GM21526 (cell line): ENCODE measurements at regions not wholly inside any gene's neighbourhood (a gene's known extent, or its start where the extent isn't known, plus 50 kb on each side); places are given as distances from the start of the nearest gene placed in this dataset.
"Not testable (repeated sequence)": the region's sequence is repeated elsewhere in the genome, so short reads cannot be mapped to it uniquely, and the experiment has no call there.

Experiments used
- ATAC-seq: cut with Tn5 transposase; IDR thresholded peaks from one replicate; pipeline ENCODE4 v1.9.1; 2021; ENCODE audit warnings: moderate library complexity; ENCODE audit not compliant: unreplicated experiment, low FRiP score

- no peak for ATAC-seq
Measured at GRCh38 chr2:36170805-36171204, 184.8 kb upstream of the CRIM1 start.

GRCh38 chr2:36169843-36170242 is 185.7 kb upstream of the CRIM1 start:
- ATAC-seq = no peak

- no peak for ATAC-seq
Measured at GRCh38 chr2:36168115-36168514, 187.5 kb upstream of the CRIM1 start.

GRCh38 chr2:36165132-36165531 is 190.4 kb upstream of the CRIM1 start:
- ATAC-seq = no peak

GRCh38 chr2:36163520-36164254 is 191.9 kb upstream of the CRIM1 start:
- no peak for ATAC-seq

GRCh38 chr2:36157093-36157492 is 198.5 kb upstream of the CRIM1 start:
- ATAC-seq = not testable (repeated sequence)

GRCh38 chr2:36147670-36148390 is 207.7 kb upstream of the CRIM1 start:
- ATAC-seq = peak; percentile 94

GRCh38 chr2:36146765-36147164 is 208.8 kb upstream of the CRIM1 start:
- no peak for ATAC-seq

- ATAC-seq = no peak
Measured at GRCh38 chr2:36140391-36140790, 215.2 kb upstream of the CRIM1 start.

GRCh38 chr2:36137612-36138011 is 218.0 kb upstream of the CRIM1 start:
- ATAC-seq = no peak

GRCh38 chr2:36134281-36134680 is 221.3 kb upstream of the CRIM1 start:
- no peak for ATAC-seq

GRCh38 chr2:36128359-36128758 is 227.2 kb upstream of the CRIM1 start:
- ATAC-seq = no peak

GRCh38 chr2:36125702-36126101 is 229.9 kb upstream of the CRIM1 start:
- no peak for ATAC-seq

- ATAC-seq = no peak
Measured at GRCh38 chr2:36123995-36124394, 231.6 kb upstream of the CRIM1 start.

- ATAC-seq = no peak
Measured at GRCh38 chr2:36097022-36097421, 258.6 kb upstream of the CRIM1 start.

GRCh38 chr2:36091844-36092741 is 263.5 kb upstream of the CRIM1 start:
- not testable (repeated sequence) for ATAC-seq

- no peak for ATAC-seq
Measured at GRCh38 chr2:36088716-36089328, 266.8 kb upstream of the CRIM1 start.

GRCh38 chr2:36087344-36087743 is 268.2 kb upstream of the CRIM1 start:
- ATAC-seq = no peak

GRCh38 chr2:36079793-36080192 is 275.8 kb upstream of the CRIM1 start:
- ATAC-seq = no peak

GRCh38 chr2:36074008-36074407 is 281.6 kb upstream of the CRIM1 start:
- no peak for ATAC-seq

GRCh38 chr2:36071698-36072097 is 283.9 kb upstream of the CRIM1 start:
- no peak for ATAC-seq
